ENCODE measurements at regions not wholly inside any gene's neighbourhood (a gene's known extent, or its start where the extent isn't known, plus 50 kb on each side); places are given as distances from the start of the nearest gene placed in this dataset.

GRCh38 chr2:194739217-194739616, 917.8 kb upstream of the SLC39A10 start:
- ATAC-seq (no peak), DNase-seq (no peak)
- no peaks in the 10 kb centered on the region for H3K4me1 ChIP-seq
- intact Hi-C loops (cut with DNase I), result no loop called here
- no peaks in the 10 kb centered on the region for H3K36me3 ChIP-seq
- TF ChIP-seq CTCF (IDR thresholded peaks at IDR 0.05), result no peak
- H3K27me3 ChIP-seq, result no peaks in the 10 kb centered on the region
- peaks cover 0 to 5% of the 10 kb centered on the region in 2 donors for H3K9me3 ChIP-seq
- H3K4me3 ChIP-seq, result no peak overlapping the region
- H3K27ac ChIP-seq, result no peak overlapping the region

- Histone ChIP-seq H3K4me3 (no peak overlapping the region), H3K4me1 (no peaks in the 10 kb centered on the region), H3K9me3 (peaks cover 0 to 9% of the 10 kb centered on the region in 2 donors), H3K27me3 (no peaks in the 10 kb centered on the region), H3K27ac (no peak overlapping the region), H3K36me3 (no peaks in the 10 kb centered on the region)
- no peak for TF ChIP-seq CTCF (IDR thresholded peaks at IDR 0.05)
- intact Hi-C loops (cut with DNase I), result no loop called here
- ATAC-seq (no peak), DNase-seq (no peak)
These were observed 921.0 kb upstream of the SLC39A10 start for GRCh38 chr2:194735837-194736542.

- Histone ChIP-seq H3K27me3 (no peaks in the 10 kb centered on the region), H3K36me3 (no peaks in the 10 kb centered on the region), H3K27ac (no peak overlapping the region), H3K9me3 (peaks cover 0 to 9% of the 10 kb centered on the region in 2 donors), H3K4me3 (no peak overlapping the region), H3K4me1 (no peaks in the 10 kb centered on the region)
- DNase-seq (no peak), ATAC-seq (no peak)
- TF ChIP-seq CTCF (IDR thresholded peaks at IDR 0.05), result no peak
- intact Hi-C loops (cut with DNase I), result no loop called here
These were observed 926.8 kb upstream of the SLC39A10 start for GRCh38 chr2:194730266-194730665.

GRCh38 chr2:194725169-194725568, 931.9 kb upstream of the SLC39A10 start:
- TF ChIP-seq CTCF (IDR thresholded peaks at IDR 0.05), result no peak

GRCh38 chr2:194723446-194723845, 933.6 kb upstream of the SLC39A10 start:
- Histone ChIP-seq H3K36me3 (no peaks in the 10 kb centered on the region), H3K27me3 (no peaks in the 10 kb centered on the region), H3K4me3 (no peak overlapping the region), H3K9me3 (no peaks in the 10 kb centered on the region), H3K27ac (no peak overlapping the region), H3K4me1 (no peaks in the 10 kb centered on the region)
- no peak for TF ChIP-seq CTCF (IDR thresholded peaks at IDR 0.05)
- ATAC-seq (no peak), DNase-seq (no peak)
- intact Hi-C loops (cut with DNase I), result no loop called here

More at GRCh38 chr2:194725169-194725568, 931.9 kb upstream of the SLC39A10 start:
- H3K4me1 ChIP-seq, result no peaks in the 10 kb centered on the region
- no peak for DNase-seq
- no peak overlapping the region for H3K27ac ChIP-seq
- no peak for ATAC-seq
- H3K4me3 ChIP-seq, result no peak overlapping the region
- H3K27me3 ChIP-seq, result no peaks in the 10 kb centered on the region
- no peaks in the 10 kb centered on the region for H3K9me3 ChIP-seq
- intact Hi-C loops (cut with DNase I), result no loop called here
- no peaks in the 10 kb centered on the region for H3K36me3 ChIP-seq

All from left lung (tissue), 4 donors.